B cell (primary cell): ENCODE measurements at regions not wholly inside any gene's neighbourhood (a gene's known extent, or its start where the extent isn't known, plus 50 kb on each side); places are given as distances from the start of the nearest gene placed in this dataset.

Experiments
- ATAC-seq: fragments of 200-7000 bp; cut with Tn5 transposase; one replicate; pipeline ENCODE4 v1.10.0; 2021; ENCODE audit warnings: low read depth, mild to moderate bottlenecking, moderate number of reproducible peaks, moderate library complexity
- CTCF ChIA-PET: fragments of 350-600 bp; sonication (Branson Sonifier 250); formaldehyde crosslinking; loops from one replicate; lab custom pipeline; 2021; ENCODE audit warnings: antibody characterized with exemption, inconsistent platforms; lab: Charles Lee
- POLR2A ChIA-PET: fragments of 350-600 bp; sonication (Branson Sonifier 250); formaldehyde crosslinking; loops from one replicate; lab custom pipeline; 2021; ENCODE audit warnings: antibody characterized with exemption; lab: Charles Lee
- DNase-seq: peaks from one replicate; pipeline ENCODE4 v3.0.0; 2013
- H2AFZ ChIP-seq: 2 replicates; pipeline ENCODE4 v1.6.1; 2012; ENCODE audit warnings: mild to moderate bottlenecking, low read depth, low read length; ENCODE audit not compliant: insufficient read depth, poor library complexity, severe bottlenecking
- H3K27ac ChIP-seq, 2 donors: 1 replicate in 1 of 2; 2 replicates in 1 of 2; pipeline ENCODE4 v1.5.1; 2012 to 2013; ENCODE audit warnings: low read length in 2 of 2, mild to moderate bottlenecking in 2 of 2, moderate library complexity in 1 of 2
- H3K27me3 ChIP-seq, 4 experiments: fragments of 200-600 bp in 1 of 4; sonication (generic) in 1 of 4; replicated peaks in 1 of 4; 1 replicate in 2 of 4; 2 replicates in 2 of 4; pipeline versions ENCODE4 v1.6.1 to v1.7.0; 2013 to 2016; ENCODE audit warnings: low read length in 3 of 4, mild to moderate bottlenecking in 2 of 4, mixed read lengths in 1 of 4, moderate library complexity in 1 of 4; ENCODE audit not compliant: insufficient read depth in 4 of 4, control insufficient read depth in 3 of 4; ENCODE audit errors: control extremely low read depth in 1 of 4
- H3K36me3 ChIP-seq, 2 experiments: replicated peaks in 1 of 2; 1 replicate in 1 of 2; 2 replicates in 1 of 2; pipeline versions ENCODE4 v1.6.1 to v1.7.1; 2013; ENCODE audit warnings: low read length in 1 of 2; ENCODE audit not compliant: insufficient read depth in 2 of 2, control insufficient read depth in 1 of 2; ENCODE audit errors: control extremely low read depth in 1 of 2, extremely low read depth in 1 of 2
- H3K4me1 ChIP-seq, 2 donors: fragments of 200-600 bp in 1 of 2; sonication (generic) in 1 of 2; 1 replicate in 1 of 2; 2 replicates in 1 of 2; pipeline versions ENCODE4 v1.5.1 to v1.6.1; 2013 to 2017; ENCODE audit warnings: low read length in 2 of 2; ENCODE audit not compliant: control insufficient read depth in 2 of 2, insufficient read depth in 2 of 2
- H3K4me2 ChIP-seq: replicated peaks from 2 replicates; pipeline ENCODE3; 2012; ENCODE audit warnings: mild to moderate bottlenecking, low read depth, low read length; ENCODE audit not compliant: poor library complexity, severe bottlenecking
- H3K4me3 ChIP-seq, 5 experiments: fragments of 200-600 bp in 1 of 5; sonication (generic) in 1 of 5; 1 replicate in 3 of 5; 2 replicates in 2 of 5; pipeline versions ENCODE4 v1.5.1 to v1.7.0; 2011 to 2016; ENCODE audit warnings: low read length in 4 of 5, mild to moderate bottlenecking in 4 of 5, low read depth in 2 of 5, control low read depth in 1 of 5, moderate library complexity in 1 of 5; ENCODE audit not compliant: insufficient read depth in 1 of 5; ENCODE audit errors: control extremely low read depth in 1 of 5, extremely low read depth in 1 of 5
- H3K79me2 ChIP-seq: fragments of 200-600 bp; sonication (generic); one replicate; pipeline ENCODE4 v1.6.0; 2016; ENCODE audit warnings: low read length; ENCODE audit not compliant: control insufficient read depth, insufficient read depth
- H3K9ac ChIP-seq: fragments of 200-600 bp; sonication (generic); 2 replicates; pipeline ENCODE4 v1.6.1; 2017; ENCODE audit warnings: mild to moderate bottlenecking, low read length, moderate library complexity
- H3K9me3 ChIP-seq, 3 donors: one replicate each; pipeline versions ENCODE4 v1.6.1 to v1.7.1; 2013; ENCODE audit warnings: low read length in 2 of 3; ENCODE audit not compliant: control insufficient read depth in 2 of 3, insufficient read depth in 1 of 3; ENCODE audit errors: control extremely low read depth in 1 of 3
- H4K20me1 ChIP-seq: 2 replicates; pipeline ENCODE4 v1.6.0; 2012; ENCODE audit warnings: mild to moderate bottlenecking, low read length; ENCODE audit not compliant: insufficient read depth, control insufficient read depth, poor library complexity, severe bottlenecking
- H3K27ac Mint-ChIP-seq: one replicate; pipeline ENCODE4 v1.8.0; 2021; ENCODE audit warnings: mixed read lengths
- H3K27me3 Mint-ChIP-seq: one replicate; pipeline ENCODE4 v1.8.0; 2021; ENCODE audit warnings: mixed read lengths
- H3K4me1 Mint-ChIP-seq: one replicate; pipeline ENCODE4 v1.8.0; 2021; ENCODE audit warnings: mixed read lengths
- H3K4me3 Mint-ChIP-seq: one replicate; pipeline ENCODE4 v1.8.0; 2021; ENCODE audit warnings: mixed read lengths
- H3K9me3 Mint-ChIP-seq: one replicate; pipeline ENCODE4 v1.8.0; 2022; ENCODE audit warnings: mixed read lengths; ENCODE audit not compliant: insufficient read depth
- EZH2 ChIP-seq: IDR thresholded peaks from 2 replicates; pipeline ENCODE4 v1.6.1; 2012; ENCODE audit warnings: borderline replicate concordance, low read depth, mild to moderate bottlenecking, moderate library complexity, low read length; ENCODE audit not compliant: insufficient read depth, poor library complexity, severe bottlenecking
- WGBS: methylation state at CpG from one replicate; pipeline ENCODE4 v1.1.5; 2013; ENCODE audit warnings: missing lambda C conversion rate; ENCODE audit not compliant: insufficient coverage; 5-methylcytosine and 5-hydroxymethylcytosine counted together
- intact Hi-C: fragments of 100-400 bp; cut with micrococcal nuclease; formaldehyde crosslinking; loops from one replicate; pipeline ENCODE4 v1.10.0; 2022
- TF ChIP-seq, protein P1 (sequence below): fragments of 200-600 bp; IDR thresholded peaks from one replicate; pipeline ENCODE4 v1.8.0; 2022; ENCODE audit warnings: antibody characterized with exemption, mild to moderate bottlenecking

DNA sequence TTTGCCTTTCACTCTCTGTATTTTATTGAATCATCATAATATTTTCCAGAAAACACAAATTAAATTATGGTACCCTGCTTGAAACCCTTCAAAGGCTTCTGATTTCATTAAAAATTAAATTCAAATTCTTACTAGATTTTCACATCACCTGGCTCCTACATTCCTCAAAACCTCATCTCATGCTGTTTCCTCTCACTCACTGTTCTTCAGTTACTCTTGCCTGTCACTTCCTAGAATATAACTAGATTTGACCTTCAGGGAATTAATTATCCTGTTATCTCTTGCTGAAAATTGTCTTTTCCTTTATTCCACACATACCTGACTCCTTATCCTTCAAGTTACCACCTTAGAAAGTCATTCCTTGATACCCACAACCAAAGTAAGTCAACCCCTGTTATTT lies 2294.7 kb downstream of the PCDH9 start:
- ChIA-PET POLR2A (no interaction called here), CTCF (no interaction called here)
- TF ChIP-seq EZH2, result no peak
- TF ChIP-seq, protein P1, sequence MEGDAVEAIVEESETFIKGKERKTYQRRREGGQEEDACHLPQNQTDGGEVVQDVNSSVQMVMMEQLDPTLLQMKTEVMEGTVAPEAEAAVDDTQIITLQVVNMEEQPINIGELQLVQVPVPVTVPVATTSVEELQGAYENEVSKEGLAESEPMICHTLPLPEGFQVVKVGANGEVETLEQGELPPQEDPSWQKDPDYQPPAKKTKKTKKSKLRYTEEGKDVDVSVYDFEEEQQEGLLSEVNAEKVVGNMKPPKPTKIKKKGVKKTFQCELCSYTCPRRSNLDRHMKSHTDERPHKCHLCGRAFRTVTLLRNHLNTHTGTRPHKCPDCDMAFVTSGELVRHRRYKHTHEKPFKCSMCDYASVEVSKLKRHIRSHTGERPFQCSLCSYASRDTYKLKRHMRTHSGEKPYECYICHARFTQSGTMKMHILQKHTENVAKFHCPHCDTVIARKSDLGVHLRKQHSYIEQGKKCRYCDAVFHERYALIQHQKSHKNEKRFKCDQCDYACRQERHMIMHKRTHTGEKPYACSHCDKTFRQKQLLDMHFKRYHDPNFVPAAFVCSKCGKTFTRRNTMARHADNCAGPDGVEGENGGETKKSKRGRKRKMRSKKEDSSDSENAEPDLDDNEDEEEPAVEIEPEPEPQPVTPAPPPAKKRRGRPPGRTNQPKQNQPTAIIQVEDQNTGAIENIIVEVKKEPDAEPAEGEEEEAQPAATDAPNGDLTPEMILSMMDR, result no peak

DNA sequence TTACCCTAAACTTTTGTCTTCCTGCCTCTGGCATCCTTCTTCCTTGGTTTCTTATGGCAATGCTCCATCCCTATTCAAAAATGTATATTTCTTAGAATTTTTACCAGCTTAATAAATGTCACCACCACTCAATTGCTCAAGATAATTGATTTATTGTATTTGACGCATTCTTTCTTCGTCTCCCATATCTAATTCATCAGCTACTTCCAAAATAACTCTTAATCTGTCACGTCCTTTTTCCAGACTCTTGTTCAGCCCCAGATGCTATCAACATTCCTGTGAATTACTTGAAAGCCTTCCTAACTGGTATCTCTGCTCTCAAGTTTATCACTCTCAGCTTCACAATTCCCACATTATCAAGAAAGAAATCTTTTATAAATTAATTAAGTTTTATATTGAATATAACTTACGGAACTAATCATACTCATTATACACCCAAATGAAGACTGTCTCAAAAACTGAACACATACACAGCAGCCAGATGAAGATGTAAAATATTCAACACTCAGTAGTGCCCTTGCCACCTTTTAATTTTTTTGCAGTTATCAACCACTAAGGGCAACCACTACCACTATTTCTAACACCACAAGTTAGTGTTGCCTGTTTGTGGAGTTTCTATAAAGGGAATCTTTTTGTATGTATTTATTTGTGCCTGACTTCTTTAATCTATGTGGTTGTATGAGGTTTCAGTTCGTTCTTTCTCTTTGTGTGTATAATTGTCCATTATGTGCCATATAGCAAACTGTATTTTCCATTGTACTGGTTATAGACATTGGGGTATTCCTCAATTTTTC lies 2295.4 kb downstream of the PCDH9 start:
- Histone ChIP-seq H3K4me3 (no peak overlapping the region), H3K36me3 (no peaks in the 10 kb centered on the region), H3K4me2 (no peak overlapping the region), H3K27me3 (no peaks in the 10 kb centered on the region), H3K27ac (no peak overlapping the region), H2AFZ (no peak overlapping the region), H3K9me3 (no peaks in the 10 kb centered on the region), H3K79me2 (no peaks in the 10 kb centered on the region), H3K9ac (no peak overlapping the region), H4K20me1 (no peaks in the 10 kb centered on the region), H3K4me1 (no peaks in the 10 kb centered on the region)
- no peaks in the 10 kb centered on the region for H3K27me3 Mint-ChIP-seq
- intact Hi-C loops, result no loop called here
- ATAC-seq (no peak), DNase-seq (no peak)
- H3K27ac Mint-ChIP-seq, result no peak overlapping the region
- TF ChIP-seq, protein P1, result no peak
- TF ChIP-seq EZH2, result no peak
- CTCF ChIA-PET, result no interaction called here
- H3K4me1 Mint-ChIP-seq, result no peaks in the 10 kb centered on the region
- no peaks in the 10 kb centered on the region for H3K9me3 Mint-ChIP-seq
- no peak overlapping the region for H3K4me3 Mint-ChIP-seq
- 85% methylated on average over 3 of the region's 5 CpGs for WGBS
- POLR2A ChIA-PET, result no interaction called here

More for the DNA sequence above, 2294.7 kb downstream of the PCDH9 start:
- Mint-ChIP-seq H3K27ac (no peak overlapping the region), H3K9me3 (no peaks in the 10 kb centered on the region), H3K27me3 (no peaks in the 10 kb centered on the region), H3K4me1 (no peaks in the 10 kb centered on the region), H3K4me3 (no peak overlapping the region)
- Histone ChIP-seq H3K4me2 (no peak overlapping the region), H3K27me3 (no peaks in the 10 kb centered on the region), H2AFZ (no peak overlapping the region), H3K9me3 (no peaks in the 10 kb centered on the region), H3K4me1 (no peaks in the 10 kb centered on the region), H3K4me3 (no peak overlapping the region), H4K20me1 (no peaks in the 10 kb centered on the region), H3K27ac (no peak overlapping the region), H3K36me3 (no peaks in the 10 kb centered on the region), H3K9ac (no peak overlapping the region), H3K79me2 (no peaks in the 10 kb centered on the region)
- no peak for ATAC-seq
- intact Hi-C loops, result no loop called here
- DNase-seq, result no peak
